Activated CD4-positive, alpha-beta T cell treated with anti-CD3 and anti-CD28 coated beads for 24 hours (primary cell): ENCODE measurements at regions not wholly inside any gene's neighbourhood (a gene's known extent, or its start where the extent isn't known, plus 50 kb on each side); places are given as distances from the start of the nearest gene placed in this dataset.
"Not testable (repeated sequence)": the region's sequence is repeated elsewhere in the genome, so short reads cannot be mapped to it uniquely, and the experiment has no call there.

Experiments used
- DNase-seq, 2 donors: peaks; one replicate each; pipeline ENCODE4 v3.0.0-alpha.2; 2020; ENCODE audit warnings: low read depth in 2 of 2

DNA sequence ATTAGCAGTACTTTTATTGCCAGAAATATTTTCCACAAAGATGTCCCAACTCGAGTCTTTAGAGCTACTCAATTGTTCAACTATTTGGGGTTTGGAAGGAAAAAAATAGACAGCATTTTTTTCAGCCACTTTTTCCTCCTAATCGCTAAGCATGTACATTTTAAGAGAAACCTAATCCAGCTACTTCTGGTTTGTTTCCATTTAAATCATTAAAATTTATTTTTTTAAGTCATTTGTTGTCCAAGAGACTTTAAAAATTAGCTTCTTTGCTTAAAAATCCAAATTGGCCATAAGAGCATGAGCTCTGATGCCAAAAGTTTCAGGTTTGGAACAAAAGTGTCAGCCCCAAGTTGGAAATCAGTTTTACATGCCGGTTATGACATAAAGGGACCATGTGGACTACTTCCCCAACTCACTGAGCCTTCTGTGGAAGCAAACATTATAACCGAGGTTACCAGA, 186.3 kb upstream of the INTU start:
- no peak for DNase-seq

DNA sequence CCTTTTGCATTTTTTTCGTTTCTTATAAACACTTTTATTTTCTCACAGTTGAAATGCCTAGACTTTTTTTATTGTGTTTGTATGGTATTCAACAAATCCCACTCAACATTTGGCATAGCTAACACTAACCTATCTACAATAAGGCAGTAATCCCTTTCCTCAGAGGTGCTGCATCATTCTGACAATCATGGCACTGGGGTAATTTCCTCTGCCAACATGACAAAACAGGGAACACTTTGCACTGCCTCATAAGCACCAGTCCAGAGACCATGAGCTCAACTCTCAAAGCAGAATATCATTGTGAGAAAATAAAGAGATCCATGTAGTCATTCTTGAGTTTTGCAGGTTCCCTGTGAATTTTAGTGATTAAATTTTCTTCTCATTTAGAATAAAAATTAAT, 183.8 kb upstream of the INTU start:
- DNase-seq: no peak

DNA sequence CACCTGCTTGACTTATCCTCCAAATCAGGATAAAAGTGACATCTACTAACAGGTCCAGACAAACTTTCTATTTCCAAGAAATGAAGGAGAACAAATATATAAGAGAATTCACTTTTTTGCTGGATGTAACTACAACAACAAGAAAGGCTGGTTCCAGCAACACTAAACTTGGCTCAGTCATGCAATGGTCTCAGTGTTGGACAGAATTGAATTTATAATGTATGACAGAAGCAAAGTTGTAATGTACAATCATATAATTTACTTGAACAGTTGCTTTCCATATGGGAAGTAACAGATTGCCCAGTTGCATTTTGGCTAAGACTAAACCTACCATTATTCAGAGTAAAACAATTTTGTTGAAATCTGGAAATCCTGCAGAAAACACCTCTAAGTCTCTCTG, 183.3 kb upstream of the INTU start:
- no peak for DNase-seq

DNA sequence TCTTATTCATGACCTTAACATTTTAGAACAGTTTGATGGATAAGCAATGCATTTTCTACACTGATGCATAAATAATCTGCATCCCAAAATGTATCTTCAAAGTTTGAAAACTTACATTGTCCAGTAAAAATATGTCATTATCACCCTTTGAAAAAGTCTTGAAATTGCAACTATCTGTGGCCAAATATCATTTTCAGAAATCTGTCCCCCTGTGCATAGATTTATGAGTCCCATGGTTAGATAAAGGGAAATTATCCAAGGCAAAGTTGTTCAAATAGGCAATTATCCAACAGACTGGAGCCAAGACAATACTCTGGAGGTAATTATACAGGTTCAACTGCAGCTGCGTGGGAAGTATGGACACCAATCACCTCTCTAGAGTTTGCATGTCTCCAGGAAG, 182.5 kb upstream of the INTU start:
- DNase-seq: no peak

DNA sequence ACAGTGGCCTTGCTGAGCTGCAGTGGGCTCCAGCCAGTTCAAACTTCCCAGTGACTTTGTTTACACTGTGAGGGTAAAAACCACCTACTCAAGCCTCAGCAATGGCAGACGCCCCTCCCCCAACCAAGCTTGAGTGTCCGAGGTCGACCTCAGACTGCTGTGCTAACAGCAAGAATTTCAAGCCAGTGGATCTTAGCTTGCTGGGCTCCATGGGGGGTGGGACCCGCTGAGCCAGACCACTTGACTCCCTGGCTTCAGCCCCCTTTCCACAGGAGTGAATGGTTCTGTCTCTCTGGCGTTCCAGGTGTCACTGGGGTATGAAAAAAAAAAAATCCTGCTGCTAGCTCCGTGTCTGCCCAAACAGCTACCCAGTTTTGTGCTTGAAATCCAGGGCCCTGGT, 168.9 kb upstream of the INTU start:
- DNase-seq: no peak

DNA sequence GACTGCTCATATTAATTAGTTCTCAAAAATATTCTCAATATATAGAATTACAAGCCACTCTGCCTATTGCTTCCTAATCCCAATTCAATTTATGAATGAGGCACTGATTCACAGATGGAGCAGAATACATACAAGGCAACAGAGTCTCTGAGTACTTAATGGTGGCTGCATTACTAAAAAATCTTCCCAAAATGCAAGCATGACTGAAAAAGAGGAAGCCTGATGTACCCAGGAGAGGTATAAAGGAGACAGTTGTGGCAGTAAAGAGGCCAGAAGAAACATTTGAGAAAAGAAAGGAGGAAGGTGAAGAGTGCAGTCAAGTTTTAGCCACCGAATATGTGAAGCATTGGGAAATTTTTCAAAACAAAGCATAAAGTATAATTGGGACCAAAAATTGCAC, 163.2 kb upstream of the INTU start:
- DNase-seq: no peak

DNA sequence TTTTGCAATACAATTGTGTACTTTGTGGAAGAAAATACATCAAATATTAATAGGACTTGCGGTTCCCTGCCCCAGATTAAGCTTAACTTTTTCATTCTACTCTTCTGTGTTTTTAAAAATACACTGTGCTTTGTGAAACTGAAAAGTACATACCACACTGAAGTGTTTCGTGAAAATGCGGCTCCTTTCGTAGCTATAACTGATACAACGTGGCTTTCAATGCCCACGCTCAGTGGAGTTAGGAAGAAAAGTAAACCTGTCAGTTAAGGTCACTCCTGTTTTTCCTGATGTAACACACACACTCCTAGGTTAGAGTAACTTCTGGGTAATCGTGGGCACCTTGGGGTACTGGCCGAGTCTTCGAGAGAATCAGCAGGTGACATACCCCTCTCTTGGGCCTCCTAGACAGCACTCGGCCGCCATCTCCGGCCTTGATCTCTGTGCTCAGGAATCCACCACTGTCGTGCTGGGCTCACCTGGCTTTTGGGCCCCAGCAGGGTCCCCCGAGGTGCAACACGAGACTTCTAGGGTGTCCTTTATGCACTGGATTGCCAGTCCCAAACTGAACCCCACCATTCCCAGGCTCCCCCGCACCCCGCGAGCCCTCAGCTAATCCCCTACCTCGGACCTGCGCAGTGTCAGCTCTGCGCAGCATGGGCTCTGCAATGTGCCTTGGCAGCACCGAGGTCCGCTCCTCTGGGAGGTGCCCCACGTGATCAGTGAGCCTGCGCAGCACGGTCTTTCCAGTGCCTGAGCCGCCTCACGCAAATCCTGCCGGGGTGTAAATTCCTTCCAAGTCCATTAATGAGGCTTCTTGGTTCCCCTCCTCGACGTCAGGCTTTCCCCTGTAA, 162.6 kb upstream of the INTU start:
- DNase-seq: no peak

DNA sequence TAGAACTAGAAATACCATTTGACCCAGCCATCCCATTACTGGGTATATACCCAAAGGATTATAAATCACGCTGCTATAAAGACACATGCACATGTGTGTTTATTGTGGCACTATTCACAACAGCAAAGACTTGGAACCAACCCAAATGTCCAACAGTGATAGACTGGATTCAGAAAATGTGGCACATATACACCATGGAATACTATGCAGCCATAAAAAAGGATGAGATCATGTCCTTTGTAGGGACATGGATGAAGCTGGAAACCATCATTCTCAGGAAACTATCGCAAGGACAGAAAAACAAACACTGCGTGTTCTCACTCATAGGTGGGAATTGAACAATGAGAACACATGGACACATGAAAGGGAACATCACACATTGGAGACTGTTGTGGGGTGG, 154.5 kb upstream of the INTU start:
- not testable (repeated sequence) for DNase-seq

DNA sequence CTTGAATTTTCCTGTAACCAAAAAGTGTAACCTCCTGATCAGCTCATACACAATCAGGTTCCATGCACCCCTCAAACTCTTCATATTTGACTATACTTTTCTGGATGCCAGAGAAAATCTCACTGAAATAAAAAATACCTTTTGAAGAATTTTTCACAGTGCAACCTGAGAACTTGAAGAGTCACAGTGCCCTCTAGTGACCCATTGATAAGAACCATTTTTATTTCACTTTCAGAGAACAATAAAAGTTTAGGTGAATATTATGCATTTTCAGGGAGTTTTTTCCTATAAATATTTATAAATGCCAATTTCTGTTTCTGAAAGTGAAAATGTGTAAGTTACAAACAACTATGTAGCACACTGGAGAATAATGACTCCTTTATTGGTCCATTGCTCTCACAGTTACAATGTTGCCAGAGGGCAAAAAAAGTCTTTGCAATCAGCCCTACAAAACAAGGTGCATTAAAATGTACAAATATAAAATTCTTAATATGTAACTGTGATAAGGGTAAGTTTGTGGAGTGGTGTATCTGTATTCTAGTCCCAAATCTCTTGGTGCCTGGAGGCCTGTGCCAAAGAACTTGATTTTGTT, 153.6 kb upstream of the INTU start:
- DNase-seq: no peak

DNA sequence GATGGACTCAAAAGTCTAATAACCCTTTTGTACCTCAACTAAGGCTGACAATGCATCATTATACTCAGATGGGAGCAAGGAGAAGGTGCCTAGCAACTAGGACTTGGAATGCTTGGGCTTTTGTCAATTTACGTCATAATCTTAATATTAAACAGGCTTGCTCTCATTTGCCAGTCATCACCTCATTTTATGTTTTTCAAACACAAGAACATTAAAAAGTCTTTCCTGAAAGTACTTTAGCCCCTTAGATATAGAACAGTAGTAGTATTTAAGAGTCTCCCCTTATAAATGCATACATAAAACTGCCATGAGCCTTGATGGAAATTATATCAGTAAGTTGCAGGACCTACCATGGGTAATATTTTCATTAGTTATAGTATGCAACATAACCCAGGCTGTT, 150.7 kb upstream of the INTU start:
- DNase-seq: no peak

DNA sequence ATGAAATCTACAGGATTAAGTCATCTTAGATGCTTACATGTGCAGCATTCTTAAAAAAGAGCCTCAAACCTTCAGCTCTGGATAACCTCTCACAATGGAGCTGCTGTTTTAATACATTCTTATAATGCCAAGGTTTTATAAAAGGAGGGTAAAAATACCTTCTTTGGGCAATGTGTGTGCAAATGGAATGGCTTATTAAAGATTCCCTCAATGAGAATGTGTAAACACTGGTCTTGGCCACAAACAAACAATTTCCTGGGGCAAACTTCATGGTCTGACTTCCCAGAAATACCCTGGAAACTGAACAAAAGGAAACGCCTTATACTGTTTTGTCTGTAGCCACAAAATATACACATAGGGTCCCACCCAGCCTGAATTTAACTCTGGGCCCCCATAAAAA, 148.6 kb upstream of the INTU start:
- no peak for DNase-seq

DNA sequence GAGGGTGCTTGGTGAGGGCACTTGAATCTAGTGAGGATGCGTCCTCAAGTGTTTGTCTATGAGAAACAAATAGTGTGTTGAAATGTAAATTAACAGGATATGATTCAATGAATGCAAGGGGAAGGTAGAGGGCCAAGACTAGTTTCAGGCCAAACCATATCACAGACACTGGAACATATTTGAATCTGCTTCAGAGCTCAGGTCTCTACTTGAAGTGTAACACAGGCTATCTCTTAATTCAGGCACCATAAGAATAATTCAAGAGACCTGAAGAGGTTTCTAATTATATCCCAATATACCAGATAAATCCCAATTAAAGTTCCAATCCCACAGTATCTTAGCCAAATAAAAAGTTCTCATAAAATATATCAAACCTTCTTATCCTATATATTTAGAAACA, 146.5 kb upstream of the INTU start:
- no peak for DNase-seq

DNA sequence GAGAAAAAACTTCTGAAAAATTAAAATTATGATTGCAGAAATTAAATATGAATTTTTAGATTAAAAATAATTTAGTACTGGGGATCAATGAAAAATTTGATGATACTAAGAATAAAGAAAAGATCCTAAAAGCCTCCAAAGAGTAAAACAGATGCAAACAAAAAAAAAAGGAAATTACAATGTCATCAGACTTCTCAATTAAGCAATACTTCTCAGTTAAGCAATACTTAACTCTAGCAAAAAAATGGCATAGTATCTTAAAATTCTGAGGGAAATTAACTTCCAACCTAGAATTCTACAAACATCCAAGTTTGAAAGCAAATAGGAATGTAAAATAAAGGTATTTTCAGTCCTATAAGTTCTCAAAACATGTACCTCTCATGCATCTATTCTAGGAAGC, 141.2 kb upstream of the INTU start:
- no peak for DNase-seq

DNA sequence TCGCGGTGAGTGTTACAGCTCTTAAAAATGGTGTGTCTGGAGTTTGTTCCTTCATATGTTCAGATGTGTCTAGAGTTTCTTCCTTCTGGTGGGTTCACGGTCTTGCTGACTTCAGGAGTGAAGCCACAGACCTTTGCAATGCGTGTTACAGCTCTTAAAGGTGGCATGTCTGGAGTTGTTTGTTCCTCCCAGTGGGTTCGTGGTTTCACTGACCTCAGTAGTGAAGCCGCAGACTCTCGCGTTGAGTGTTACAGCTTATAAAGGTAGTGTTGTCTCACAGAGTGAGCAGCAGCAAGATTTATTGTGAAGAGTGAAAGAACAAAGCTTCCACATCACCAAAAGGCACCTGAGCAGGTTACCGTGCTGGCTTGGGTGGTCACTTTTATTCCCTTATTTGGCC, 135.9 kb upstream of the INTU start:
- DNase-seq: not testable (repeated sequence)

DNA sequence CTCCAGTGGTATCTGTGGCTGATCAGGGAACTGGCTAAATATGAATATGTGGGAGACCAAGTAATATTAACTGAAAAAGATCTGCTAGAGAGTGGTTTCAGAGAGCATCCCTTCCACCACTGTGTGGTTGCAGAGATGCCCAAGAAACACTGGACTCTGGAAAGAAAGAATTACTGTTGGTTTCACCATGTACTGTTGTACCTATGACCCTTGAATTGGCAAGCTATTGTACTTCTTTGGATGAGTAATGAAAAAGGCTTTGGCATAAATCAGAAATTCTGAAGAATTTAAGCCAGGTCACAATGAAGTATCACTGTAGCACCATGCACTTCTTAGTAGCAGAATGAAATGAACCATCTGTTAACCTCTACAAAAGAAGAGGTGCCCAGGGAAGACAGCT, 134.4 kb upstream of the INTU start:
- DNase-seq: no peak

DNA sequence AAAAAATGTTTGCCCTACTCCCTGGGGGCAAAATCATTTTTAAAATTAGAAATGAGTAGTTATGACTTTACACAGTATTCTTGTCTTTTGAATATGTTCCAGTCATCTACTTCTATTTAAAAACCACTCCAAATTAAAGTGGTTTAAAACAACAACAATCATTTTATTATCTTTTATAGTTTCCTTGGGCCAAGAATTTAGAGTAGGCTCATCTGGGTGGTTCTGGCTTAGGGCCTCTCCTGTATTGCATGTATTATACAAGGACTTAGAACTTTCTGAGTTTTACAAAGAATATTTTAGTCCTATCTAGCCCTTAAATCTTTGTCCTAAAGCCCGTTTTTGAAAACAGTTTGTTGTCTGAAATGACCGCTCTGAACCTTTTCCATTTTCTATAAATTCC, 132.5 kb upstream of the INTU start:
- DNase-seq: no peak

DNA sequence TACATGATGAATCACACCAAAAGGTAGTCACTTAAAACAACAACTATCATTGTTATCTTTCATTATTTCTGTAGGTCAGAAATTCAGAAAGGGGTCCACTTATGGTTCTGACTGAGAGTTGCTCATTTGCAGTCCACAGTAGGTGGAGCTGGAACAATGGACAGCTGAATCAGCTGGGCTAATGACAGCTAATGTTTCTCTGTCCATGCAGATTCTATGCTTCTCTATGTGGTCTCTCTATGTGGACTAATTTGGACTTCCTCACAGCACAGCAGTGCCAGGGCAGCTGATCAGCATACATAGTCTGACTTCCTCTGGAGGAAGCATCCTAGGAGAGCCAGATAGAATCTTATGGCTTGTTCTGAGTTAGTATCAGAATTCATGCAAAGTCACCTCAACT, 131.7 kb upstream of the INTU start:
- no peak for DNase-seq

DNA sequence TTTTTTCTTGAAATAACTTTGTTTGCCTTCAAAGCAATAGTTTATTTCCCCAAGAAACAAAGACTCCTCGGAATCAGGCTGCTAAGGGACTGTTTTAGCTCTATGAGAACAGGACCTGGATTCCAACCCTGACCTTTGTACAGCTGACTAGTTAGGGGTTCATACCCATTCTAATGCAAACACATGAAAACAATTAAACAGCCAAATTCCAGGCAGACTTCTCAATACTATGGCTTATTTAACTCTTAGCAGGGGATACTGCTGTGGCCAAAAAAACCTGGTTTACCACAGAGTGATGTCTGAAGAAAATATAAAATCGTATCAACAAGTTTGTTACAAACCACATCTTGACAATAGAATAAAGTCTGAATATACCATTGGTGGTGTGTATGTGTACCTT, 129.6 kb upstream of the INTU start:
- no peak for DNase-seq

DNA sequence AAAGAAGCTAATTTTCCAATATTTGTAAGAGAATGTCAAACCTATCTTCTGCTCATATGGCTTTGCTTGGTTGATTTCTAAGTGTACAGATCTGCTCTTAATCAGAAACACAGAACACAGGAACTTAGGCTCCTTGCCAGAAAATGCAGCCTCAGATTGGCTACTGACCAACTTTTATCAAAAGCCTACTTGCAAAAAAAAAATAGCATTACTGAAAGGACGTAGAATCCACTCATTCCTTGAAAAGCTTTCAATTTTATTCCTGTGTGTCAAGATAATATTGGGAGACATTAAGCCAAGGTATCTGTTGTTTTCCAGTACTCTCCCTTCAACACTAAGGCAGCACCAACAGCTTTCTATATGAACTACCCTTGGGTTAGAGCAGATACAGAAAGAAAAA, 127.6 kb upstream of the INTU start:
- no peak for DNase-seq

DNA sequence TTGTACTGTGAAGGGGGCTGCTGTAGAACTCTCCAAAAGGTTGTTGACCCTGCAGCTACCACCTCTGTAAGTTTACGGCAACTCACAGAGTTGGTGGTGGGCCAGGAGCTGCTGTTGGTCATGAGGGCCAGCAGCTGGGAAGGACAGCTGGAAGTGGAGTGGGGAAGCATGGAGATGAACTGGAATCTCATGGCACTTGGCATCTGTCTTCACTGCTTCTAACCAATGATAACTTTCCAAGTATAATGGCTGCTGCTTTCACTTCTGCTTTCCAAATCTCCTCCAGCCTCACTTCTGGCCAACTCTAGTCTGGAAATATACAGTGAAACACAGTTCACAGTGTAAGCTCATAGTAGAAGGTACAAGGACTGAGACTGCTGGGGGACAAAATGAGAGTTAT, 126.5 kb upstream of the INTU start:
- no peak for DNase-seq

DNA sequence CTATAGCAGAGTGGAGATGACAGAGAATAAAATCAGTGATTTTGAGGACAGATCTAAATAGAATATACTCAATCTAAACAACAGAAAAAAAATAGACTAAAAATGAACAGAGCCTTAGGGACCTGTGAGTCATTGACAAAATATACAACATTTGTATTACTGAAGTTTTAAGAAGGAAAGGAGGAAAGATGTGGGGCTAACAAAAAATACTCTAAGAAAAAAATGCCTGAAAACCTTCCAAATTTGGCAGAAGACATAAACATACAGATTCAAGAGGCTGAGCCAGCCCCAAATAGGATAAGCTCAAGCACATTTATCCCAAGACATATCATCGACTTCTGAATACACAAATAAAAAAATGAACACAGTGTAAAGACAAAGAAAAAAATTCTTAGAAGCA, 123.6 kb upstream of the INTU start:
- no peak for DNase-seq

DNA sequence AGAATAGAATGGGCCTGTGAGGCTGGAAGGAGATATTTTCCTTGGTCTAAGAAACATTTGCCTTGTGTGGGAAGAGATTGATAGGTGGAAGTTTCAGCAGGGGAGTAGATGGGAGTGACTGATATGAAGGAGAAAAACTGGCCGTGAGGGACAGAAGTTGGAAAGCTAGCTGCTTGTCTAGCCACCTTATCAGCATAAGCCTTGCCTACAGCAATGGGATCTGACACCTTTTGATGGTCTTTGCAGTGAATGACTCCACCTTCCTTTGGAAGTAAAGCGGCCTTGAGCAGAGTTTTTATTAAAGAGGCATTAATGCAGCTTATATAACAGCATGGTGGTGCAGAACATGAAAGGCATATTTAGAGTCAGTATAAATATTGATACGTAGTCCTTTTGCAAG, 120.1 kb upstream of the INTU start:
- DNase-seq: not testable (repeated sequence)

DNA sequence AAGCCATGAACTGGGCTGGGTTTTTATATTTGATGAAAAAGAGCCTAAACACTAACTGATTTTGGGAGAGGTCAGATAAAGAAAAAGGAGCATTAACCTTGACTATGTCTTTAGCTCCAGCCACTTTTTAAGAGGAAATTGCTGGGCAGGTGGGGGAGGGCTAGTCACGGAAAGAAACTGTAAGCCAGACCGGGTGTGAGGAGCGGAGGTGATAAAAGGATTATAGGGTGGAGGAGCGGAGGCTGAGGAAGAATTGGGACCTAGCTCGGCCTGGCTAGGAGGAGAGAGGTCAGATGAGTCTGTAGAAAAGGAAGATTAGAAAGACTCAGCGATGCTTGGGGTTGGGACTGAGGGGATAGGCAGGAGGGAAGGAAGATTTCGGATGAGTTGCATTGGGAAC, 117.5 kb upstream of the INTU start:
- not testable (repeated sequence) for DNase-seq

DNA sequence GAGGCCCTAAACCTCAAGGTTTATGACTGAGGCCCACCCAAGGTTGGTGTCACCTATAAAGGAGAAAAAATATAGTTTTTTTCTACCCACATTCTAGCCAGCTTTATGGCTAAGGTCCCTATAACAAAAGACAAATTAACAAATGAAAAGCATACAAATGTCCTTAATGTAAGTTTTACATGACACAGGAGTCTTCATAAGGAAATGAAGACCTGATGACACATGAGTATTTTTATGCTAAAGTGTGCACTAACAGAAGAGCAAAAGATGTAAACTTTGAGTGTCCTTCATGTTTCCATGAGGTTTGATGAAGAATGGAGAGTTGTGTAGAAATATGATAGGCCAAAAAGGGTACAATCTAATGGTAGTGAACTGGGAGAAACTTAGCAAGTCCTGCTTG, 114.7 kb upstream of the INTU start:
- DNase-seq: no peak
